ENCODE measurements at regions not wholly inside any gene's neighbourhood (a gene's known extent, or its start where the extent isn't known, plus 50 kb on each side); places are given as distances from the start of the nearest gene placed in this dataset.

DNA sequence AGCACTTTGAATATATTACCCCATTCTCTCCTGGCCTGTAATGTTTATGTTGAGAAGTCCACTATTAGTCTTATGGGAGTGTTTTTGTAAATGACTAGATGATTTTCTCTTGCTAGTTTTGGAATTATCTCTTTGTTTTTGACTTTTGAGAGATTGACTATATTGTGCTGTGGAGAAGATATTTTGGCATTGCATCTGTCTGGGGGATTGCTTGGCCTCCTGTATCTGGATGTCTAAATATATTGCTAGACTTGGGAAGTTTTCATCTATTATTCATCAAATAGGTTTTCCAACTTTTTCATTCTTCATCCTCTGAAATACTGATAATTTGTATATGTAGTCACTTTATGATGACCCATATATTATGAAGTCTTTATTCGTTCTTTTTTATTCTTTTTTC lies 277.1 kb upstream of the PCDH15 start:
- H3K4me3 ChIP-seq: no peak overlapping the region
- peaks cover 0 to 4% (median 0%) of the 10 kb centered on the region in 3 donors for H3K9me3 ChIP-seq
- no peaks in the 10 kb centered on the region for H3K4me1 ChIP-seq
- no peak for DNase-seq
- intact Hi-C loops (cut with DNase I): no loop called here
- H3K27me3 ChIP-seq: no peaks in the 10 kb centered on the region
- 78 to 80% methylated on average over 1 of the region's 1 CpG for WGBS, 2 donors
- no peaks in the 10 kb centered on the region for H3K36me3 ChIP-seq
- TF ChIP-seq CTCF (IDR thresholded peaks at IDR 0.05) (no peak), POLR2A (IDR thresholded peaks at IDR 0.05) (no peak)
- H3K27ac ChIP-seq: no peak overlapping the region

GRCh38 chr10:55065185-55065584 lies 264.2 kb upstream of the PCDH15 start:
- Histone ChIP-seq H3K27me3 (no peaks in the 10 kb centered on the region), H3K27ac (no peak overlapping the region), H3K4me1 (no peaks in the 10 kb centered on the region), H3K9me3 (no peaks in the 10 kb centered on the region), H3K36me3 (no peaks in the 10 kb centered on the region), H3K4me3 (no peak overlapping the region)
- intact Hi-C loops (cut with DNase I): no loop called here
- TF ChIP-seq CTCF (IDR thresholded peaks at IDR 0.05) (no peak), POLR2A (IDR thresholded peaks at IDR 0.05) (no peak)
- WGBS, 2 donors: 50 to 63% methylated on average over 1 of the region's 1 CpG
- no peak for DNase-seq

DNA sequence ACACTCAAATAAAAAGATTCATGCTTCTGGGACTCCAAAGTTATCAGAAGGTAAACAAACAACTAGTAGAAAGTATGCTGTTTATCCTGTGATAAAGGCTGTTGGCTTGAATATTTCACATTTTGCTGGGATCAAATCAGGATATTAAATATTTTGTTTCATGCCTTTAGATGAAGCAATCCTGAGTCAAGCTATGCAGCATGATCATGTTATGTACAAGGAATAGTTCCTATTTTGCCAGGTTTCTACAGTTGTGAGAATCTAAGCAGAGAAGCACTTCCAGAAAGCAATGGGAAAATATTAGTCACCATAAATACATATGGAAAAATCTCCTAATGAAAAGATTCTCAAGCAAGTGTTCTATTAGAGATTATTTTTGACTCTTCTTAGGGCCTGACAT lies 262.8 kb upstream of the PCDH15 start:
- Histone ChIP-seq H3K4me3 (no peak overlapping the region), H3K4me1 (no peaks in the 10 kb centered on the region), H3K9me3 (no peaks in the 10 kb centered on the region), H3K27ac (no peak overlapping the region), H3K27me3 (no peaks in the 10 kb centered on the region), H3K36me3 (no peaks in the 10 kb centered on the region)
- DNase-seq: no peak
- intact Hi-C loops (cut with DNase I): no loop called here
- TF ChIP-seq CTCF (IDR thresholded peaks at IDR 0.05) (no peak), POLR2A (IDR thresholded peaks at IDR 0.05) (no peak)

DNA sequence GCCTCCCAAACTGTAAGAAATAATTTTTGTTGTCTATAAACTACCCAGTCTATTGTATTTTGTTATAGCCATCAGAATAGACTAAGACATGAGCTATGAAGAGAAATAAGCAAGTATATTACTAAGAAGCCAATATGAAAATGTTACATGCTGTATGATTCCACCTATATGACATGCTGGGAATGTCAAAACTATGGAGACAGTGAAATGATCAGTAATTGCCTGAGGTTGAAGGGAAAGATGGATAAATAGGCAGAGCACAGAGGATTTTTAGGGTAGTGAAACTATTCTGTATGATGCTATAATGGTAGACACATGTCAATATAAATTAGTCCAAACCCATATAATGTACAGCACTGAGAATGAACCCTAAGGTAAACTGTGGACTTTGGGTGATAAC lies 261.3 kb upstream of the PCDH15 start:
- TF ChIP-seq POLR2A (IDR thresholded peaks at IDR 0.05) (no peak), CTCF (IDR thresholded peaks at IDR 0.05) (no peak)
- no peaks in the 10 kb centered on the region for H3K4me1 ChIP-seq
- no peak for DNase-seq
- intact Hi-C loops (cut with DNase I): no loop called here
- no peak overlapping the region for H3K4me3 ChIP-seq
- H3K36me3 ChIP-seq: no peaks in the 10 kb centered on the region
- no peaks in the 10 kb centered on the region for H3K27me3 ChIP-seq
- H3K27ac ChIP-seq: no peak overlapping the region
- no peaks in the 10 kb centered on the region for H3K9me3 ChIP-seq

DNA sequence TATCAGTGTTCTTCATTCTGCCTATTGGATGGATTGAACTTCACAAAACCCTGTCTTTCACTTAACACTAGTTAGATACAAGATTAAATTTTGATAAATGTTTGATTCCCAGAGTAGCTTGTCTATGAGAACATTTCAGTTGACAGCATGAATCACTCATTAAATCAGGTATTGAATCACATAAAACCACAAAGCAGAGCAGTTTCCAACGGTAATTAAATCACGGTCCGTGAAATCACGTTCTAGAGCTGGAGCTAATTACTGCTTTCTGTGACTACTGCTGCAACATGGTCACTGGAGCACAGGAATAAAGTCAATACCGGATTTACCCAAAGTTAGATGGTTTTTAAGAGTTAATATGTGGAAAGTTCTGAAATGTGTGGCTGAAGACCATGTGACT lies 257.8 kb upstream of the PCDH15 start:
- Histone ChIP-seq H3K36me3 (no peaks in the 10 kb centered on the region), H3K27me3 (no peaks in the 10 kb centered on the region), H3K9me3 (no peaks in the 10 kb centered on the region), H3K27ac (no peak overlapping the region), H3K4me1 (no peaks in the 10 kb centered on the region), H3K4me3 (no peak overlapping the region)
- TF ChIP-seq POLR2A (IDR thresholded peaks at IDR 0.05): no peak
- no peak for TF ChIP-seq CTCF (IDR thresholded peaks at IDR 0.05)
- no peak for DNase-seq
- intact Hi-C loops (cut with DNase I): no loop called here
- 64 to 80% methylated on average over 5 of the region's 5 CpGs for WGBS, 2 donors

Measured in esophagus squamous epithelium (tissue), 5 donors.